HL-60 (cell line): ENCODE measurements at regions not wholly inside any gene's neighbourhood (a gene's known extent, or its start where the extent isn't known, plus 50 kb on each side); places are given as distances from the start of the nearest gene placed in this dataset.
"Not testable (repeated sequence)": the region's sequence is repeated elsewhere in the genome, so short reads cannot be mapped to it uniquely, and the experiment has no call there.

Source experiments
- DNase-seq, 2 experiments: peaks; one replicate each; pipeline ENCODE4 v3.0.0-alpha.2; 2010 to 2020; ENCODE audit warnings: low read depth in 1 of 2, low spot score in 1 of 2
- H3K27ac ChIP-seq: fragments of 250-450 bp; sonication (Bioruptor Pico); replicated peaks from 2 replicates; pipeline ENCODE4 v1.5.1; 2020; ENCODE audit warnings: mild to moderate bottlenecking, moderate library complexity
- H3K27me3 ChIP-seq: fragments of 250-450 bp; sonication (Bioruptor Pico); 2 replicates; pipeline ENCODE4 v1.5.1; 2021; ENCODE audit warnings: mild to moderate bottlenecking, moderate library complexity; ENCODE audit not compliant: insufficient read depth, poor library complexity, severe bottlenecking
- H3K4me3 ChIP-seq: replicated peaks from 2 replicates; pipeline ENCODE4 v1.5.1; 2011; ENCODE audit warnings: mild to moderate bottlenecking, control low read depth, low read length; ENCODE audit not compliant: insufficient read depth
- GABPA ChIP-seq: IDR thresholded peaks from 2 replicates; pipeline ENCODE4 v1.6.1; 2012; ENCODE audit warnings: low read depth
- POLR2AphosphoS5 ChIP-seq: IDR thresholded peaks from 2 replicates; pipeline ENCODE4 v1.6.1; 2012; ENCODE audit warnings: low read depth
- SPI1 ChIP-seq: IDR thresholded peaks from 2 replicates; pipeline ENCODE4 v1.6.1; 2012; ENCODE audit warnings: low read depth, mild to moderate bottlenecking, borderline replicate concordance
- TF ChIP-seq, protein P1 (sequence below): IDR thresholded peaks from one replicate; pipeline ENCODE4 v1.5.1; 2011; ENCODE audit warnings: low read length, control low read depth, inconsistent platforms; ENCODE audit not compliant: insufficient read depth
- TF ChIP-seq, protein P2 (sequence below): IDR thresholded peaks from 2 replicates; pipeline ENCODE4 v1.6.1; 2012; ENCODE audit warnings: low read depth; ENCODE audit not compliant: insufficient replicate concordance

GRCh38 chr5:163874431-163874830, 369.0 kb downstream of the MAT2B start:
- TF ChIP-seq, protein P1, sequence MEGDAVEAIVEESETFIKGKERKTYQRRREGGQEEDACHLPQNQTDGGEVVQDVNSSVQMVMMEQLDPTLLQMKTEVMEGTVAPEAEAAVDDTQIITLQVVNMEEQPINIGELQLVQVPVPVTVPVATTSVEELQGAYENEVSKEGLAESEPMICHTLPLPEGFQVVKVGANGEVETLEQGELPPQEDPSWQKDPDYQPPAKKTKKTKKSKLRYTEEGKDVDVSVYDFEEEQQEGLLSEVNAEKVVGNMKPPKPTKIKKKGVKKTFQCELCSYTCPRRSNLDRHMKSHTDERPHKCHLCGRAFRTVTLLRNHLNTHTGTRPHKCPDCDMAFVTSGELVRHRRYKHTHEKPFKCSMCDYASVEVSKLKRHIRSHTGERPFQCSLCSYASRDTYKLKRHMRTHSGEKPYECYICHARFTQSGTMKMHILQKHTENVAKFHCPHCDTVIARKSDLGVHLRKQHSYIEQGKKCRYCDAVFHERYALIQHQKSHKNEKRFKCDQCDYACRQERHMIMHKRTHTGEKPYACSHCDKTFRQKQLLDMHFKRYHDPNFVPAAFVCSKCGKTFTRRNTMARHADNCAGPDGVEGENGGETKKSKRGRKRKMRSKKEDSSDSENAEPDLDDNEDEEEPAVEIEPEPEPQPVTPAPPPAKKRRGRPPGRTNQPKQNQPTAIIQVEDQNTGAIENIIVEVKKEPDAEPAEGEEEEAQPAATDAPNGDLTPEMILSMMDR, result no peak
- TF ChIP-seq SPI1 (no peak), POLR2AphosphoS5 (no peak), GABPA (no peak)
- TF ChIP-seq, protein P2, sequence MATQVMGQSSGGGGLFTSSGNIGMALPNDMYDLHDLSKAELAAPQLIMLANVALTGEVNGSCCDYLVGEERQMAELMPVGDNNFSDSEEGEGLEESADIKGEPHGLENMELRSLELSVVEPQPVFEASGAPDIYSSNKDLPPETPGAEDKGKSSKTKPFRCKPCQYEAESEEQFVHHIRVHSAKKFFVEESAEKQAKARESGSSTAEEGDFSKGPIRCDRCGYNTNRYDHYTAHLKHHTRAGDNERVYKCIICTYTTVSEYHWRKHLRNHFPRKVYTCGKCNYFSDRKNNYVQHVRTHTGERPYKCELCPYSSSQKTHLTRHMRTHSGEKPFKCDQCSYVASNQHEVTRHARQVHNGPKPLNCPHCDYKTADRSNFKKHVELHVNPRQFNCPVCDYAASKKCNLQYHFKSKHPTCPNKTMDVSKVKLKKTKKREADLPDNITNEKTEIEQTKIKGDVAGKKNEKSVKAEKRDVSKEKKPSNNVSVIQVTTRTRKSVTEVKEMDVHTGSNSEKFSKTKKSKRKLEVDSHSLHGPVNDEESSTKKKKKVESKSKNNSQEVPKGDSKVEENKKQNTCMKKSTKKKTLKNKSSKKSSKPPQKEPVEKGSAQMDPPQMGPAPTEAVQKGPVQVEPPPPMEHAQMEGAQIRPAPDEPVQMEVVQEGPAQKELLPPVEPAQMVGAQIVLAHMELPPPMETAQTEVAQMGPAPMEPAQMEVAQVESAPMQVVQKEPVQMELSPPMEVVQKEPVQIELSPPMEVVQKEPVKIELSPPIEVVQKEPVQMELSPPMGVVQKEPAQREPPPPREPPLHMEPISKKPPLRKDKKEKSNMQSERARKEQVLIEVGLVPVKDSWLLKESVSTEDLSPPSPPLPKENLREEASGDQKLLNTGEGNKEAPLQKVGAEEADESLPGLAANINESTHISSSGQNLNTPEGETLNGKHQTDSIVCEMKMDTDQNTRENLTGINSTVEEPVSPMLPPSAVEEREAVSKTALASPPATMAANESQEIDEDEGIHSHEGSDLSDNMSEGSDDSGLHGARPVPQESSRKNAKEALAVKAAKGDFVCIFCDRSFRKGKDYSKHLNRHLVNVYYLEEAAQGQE, result no peak
- Histone ChIP-seq H3K4me3 (no peak overlapping the region), H3K27me3 (no peaks in the 10 kb centered on the region), H3K27ac (no peak overlapping the region)
- no peak for DNase-seq

GRCh38 chr5:163874912-163875311, 369.5 kb downstream of the MAT2B start:
- not testable (repeated sequence) for H3K27ac ChIP-seq, DNase-seq

DNA sequence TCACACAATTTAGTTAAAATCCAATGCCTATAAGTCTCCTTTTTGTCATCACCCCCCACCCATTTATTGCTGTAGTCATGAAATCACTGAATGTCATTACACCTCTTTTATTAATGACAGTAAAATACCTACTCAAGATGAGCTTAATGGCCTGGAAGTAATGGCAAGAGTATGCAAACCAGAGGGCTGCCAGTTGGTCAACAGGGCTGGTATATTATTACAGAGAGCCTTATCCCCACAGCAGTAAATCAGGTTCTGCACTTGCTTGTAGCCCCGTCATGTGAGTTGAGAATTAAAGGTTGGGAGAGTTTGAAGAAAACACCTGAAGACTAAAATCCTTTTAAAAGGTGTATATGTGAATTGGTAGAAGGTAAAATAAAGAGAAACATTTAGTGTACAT, 372.4 kb downstream of the MAT2B start:
- Histone ChIP-seq H3K27ac (no peak overlapping the region), H3K27me3 (no peaks in the 10 kb centered on the region), H3K4me3 (no peak overlapping the region)
- DNase-seq, result no peak
- TF ChIP-seq POLR2AphosphoS5 (no peak), GABPA (no peak), SPI1 (no peak)
- TF ChIP-seq, protein P2, result no peak
- TF ChIP-seq, protein P1, result no peak

More at GRCh38 chr5:163874912-163875311, 369.5 kb downstream of the MAT2B start:
- H3K27me3 ChIP-seq, H3K4me3 ChIP-seq: not testable (repeated sequence)

- no peak for DNase-seq
- H3K27ac ChIP-seq, result no peak overlapping the region
- TF ChIP-seq SPI1, result no peak
- no peak for TF ChIP-seq POLR2AphosphoS5
- TF ChIP-seq, protein P1, result no peak
- TF ChIP-seq, protein P2, result no peak
- no peak for TF ChIP-seq GABPA
- no peak overlapping the region for H3K4me3 ChIP-seq
- H3K27me3 ChIP-seq, result no peaks in the 10 kb centered on the region
These were observed 373.1 kb downstream of the MAT2B start for GRCh38 chr5:163878490-163878889.
